ENCODE measurements at regions not wholly inside any gene's neighbourhood (a gene's known extent, or its start where the extent isn't known, plus 50 kb on each side); places are given as distances from the start of the nearest gene placed in this dataset.

GRCh38 chr2:221276033-221276432, 296.1 kb downstream of the EPHA4 start:
- Histone ChIP-seq H3K4me1 (no peaks in the 10 kb centered on the region), H3K9me3 (no peaks in the 10 kb centered on the region), H3K36me3 (no peaks in the 10 kb centered on the region), H3K27me3 (no peaks in the 10 kb centered on the region), H3K27ac (no peak overlapping the region), H3K4me3 (no peak overlapping the region)
- FAIRE-seq (no peak), DNase-seq (no peak), ATAC-seq (no peak)
- intact Hi-C loops (cut with DNase I), result no loop called here
- no peak for TF ChIP-seq CTCF (IDR thresholded peaks at IDR 0.05)
- 42 to 43% methylated on average over 1 of the region's 1 CpG for WGBS, 2 donors

- no peak for DNase-seq
- no peak for ATAC-seq
- intact Hi-C loops (cut with DNase I), result no loop called here
- no peaks in the 10 kb centered on the region for H3K27me3 ChIP-seq
- H3K9me3 ChIP-seq, result no peaks in the 10 kb centered on the region
- no peak for FAIRE-seq
- no peaks in the 10 kb centered on the region for H3K4me1 ChIP-seq
- no peak overlapping the region for H3K27ac ChIP-seq
- 63 to 69% methylated on average over 2 of the region's 2 CpGs for WGBS, 2 donors
- no peak overlapping the region for H3K4me3 ChIP-seq
- TF ChIP-seq CTCF (IDR thresholded peaks at IDR 0.05), result no peak
- H3K36me3 ChIP-seq, result no peaks in the 10 kb centered on the region
Measured at GRCh38 chr2:221276601-221277000, 295.5 kb downstream of the EPHA4 start.

DNA sequence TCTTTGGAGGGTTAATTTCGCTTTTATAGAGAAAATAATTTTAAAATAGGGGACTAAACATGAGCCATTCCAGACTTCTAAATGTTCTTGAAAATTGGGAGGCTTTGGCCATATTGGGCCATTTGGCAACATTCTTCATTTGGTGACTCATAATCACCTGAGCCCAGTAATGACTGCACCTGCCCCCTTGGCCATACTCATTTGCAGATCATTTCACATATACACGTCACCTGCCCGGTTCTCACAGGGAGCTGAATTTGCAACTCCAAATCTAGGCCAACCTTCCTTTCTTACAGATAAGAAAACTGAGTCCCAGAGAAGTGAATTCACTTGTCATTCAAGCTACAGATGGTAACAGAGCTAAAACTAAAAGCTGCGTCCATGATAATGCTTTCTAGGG, 289.7 kb downstream of the EPHA4 start:
- H3K27me3 ChIP-seq, result no peaks in the 10 kb centered on the region
- H3K4me1 ChIP-seq, result no peaks in the 10 kb centered on the region
- 56 to 64% methylated on average over 4 of the region's 4 CpGs for WGBS, 2 donors
- H3K4me3 ChIP-seq, result no peak overlapping the region
- ATAC-seq, result peak in 3 of 4 donors; percentile 39 to 78 (median 57)
- TF ChIP-seq CTCF (IDR thresholded peaks at IDR 0.05), result no peak
- no peak overlapping the region for H3K27ac ChIP-seq
- DNase-seq, result peak in 3 of 6 donors; percentile 27 to 52 (median 33)
- H3K9me3 ChIP-seq, result no peaks in the 10 kb centered on the region
- FAIRE-seq, result no peak
- no peaks in the 10 kb centered on the region for H3K36me3 ChIP-seq
- intact Hi-C loops (cut with DNase I), result no loop called here

DNA sequence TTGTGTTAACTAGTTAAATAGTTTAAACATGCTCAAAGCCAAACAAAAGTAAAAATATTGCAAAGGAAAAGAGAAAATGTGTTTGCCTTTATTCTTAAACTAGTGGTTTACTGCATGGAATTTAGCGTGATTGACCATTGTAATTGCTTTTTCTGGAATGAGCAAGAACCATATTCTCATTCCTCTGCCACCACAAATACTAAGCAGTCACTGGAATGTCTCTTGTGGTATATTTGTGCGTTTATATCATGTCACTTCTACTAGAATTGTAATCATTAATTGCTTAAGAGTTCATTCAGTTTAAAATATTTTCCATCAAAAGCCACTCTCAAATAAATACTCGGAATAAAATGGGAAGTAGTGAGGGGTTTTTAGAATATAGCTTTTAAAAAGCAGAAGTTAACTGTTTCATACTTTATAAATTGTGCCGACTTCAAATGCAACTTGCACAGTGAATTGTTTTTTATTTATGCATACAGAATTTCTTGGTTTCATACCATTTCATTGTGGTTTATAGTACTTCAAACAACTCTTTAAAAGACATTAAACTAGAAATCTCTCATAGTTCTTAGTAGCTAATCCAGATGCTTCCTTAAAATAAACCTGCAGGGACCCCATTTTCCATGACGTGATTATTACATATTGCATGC, 288.1 kb downstream of the EPHA4 start:
- Histone ChIP-seq H3K9me3 (no peaks in the 10 kb centered on the region), H3K4me1 (no peaks in the 10 kb centered on the region), H3K27ac (no peak overlapping the region), H3K27me3 (no peaks in the 10 kb centered on the region), H3K4me3 (no peak overlapping the region), H3K36me3 (no peaks in the 10 kb centered on the region)
- no peak for TF ChIP-seq CTCF (IDR thresholded peaks at IDR 0.05)
- WGBS, 2 donors, result 78 to 80% methylated on average over 5 of the region's 5 CpGs
- DNase-seq (no peak), ATAC-seq (no peak), FAIRE-seq (no peak)
- intact Hi-C loops (cut with DNase I), result no loop called here

DNA sequence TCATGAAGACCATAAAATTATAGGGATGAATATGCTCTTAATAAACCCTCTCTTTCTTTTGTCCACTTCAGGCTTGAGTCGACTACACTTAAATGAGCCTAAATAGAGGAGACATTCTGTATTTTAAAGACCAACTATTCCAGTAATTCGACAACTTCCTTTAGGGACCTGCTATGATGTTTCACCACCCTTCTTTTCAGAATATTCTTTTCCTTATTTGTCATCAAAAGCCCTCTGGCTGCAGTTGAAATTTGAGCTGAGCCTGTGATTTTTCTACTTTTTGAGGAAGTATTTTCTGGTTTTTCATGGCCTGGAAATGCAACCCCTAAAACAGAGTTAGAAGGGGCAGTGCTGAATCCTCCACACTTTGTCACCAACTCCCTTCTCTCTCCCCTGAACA, 287.0 kb downstream of the EPHA4 start:
- Histone ChIP-seq H3K27me3 (no peaks in the 10 kb centered on the region), H3K36me3 (no peaks in the 10 kb centered on the region), H3K27ac (no peak overlapping the region), H3K4me1 (no peaks in the 10 kb centered on the region), H3K4me3 (no peak overlapping the region), H3K9me3 (no peaks in the 10 kb centered on the region)
- WGBS, 2 donors, result 66 to 72% methylated on average over 2 of the region's 2 CpGs
- intact Hi-C loops (cut with DNase I), result no loop called here
- DNase-seq (no peak), ATAC-seq (no peak), FAIRE-seq (no peak)
- no peak for TF ChIP-seq CTCF (IDR thresholded peaks at IDR 0.05)

Measured in pancreas (tissue), 10 donors.